Activated CD4-positive, alpha-beta memory T cell treated with anti-CD3 and anti-CD28 coated beads, Interleukin-2, amount 10 ng/mL, durations not matched to agents 7 days and 5 days (primary cell): ENCODE measurements at regions not wholly inside any gene's neighbourhood (a gene's known extent, or its start where the extent isn't known, plus 50 kb on each side); places are given as distances from the start of the nearest gene placed in this dataset.

Experiments used
- CTCF ChIA-PET: fragments of 350-600 bp; sonication (Branson Sonifier 250); formaldehyde crosslinking; loops from one replicate; lab custom pipeline; 2021; ENCODE audit warnings: antibody characterized with exemption, inconsistent platforms; lab: Charles Lee
- POLR2A ChIA-PET: fragments of 350-600 bp; sonication (Branson Sonifier 250); formaldehyde crosslinking; loops from one replicate; lab custom pipeline; 2021; ENCODE audit warnings: antibody characterized with exemption; lab: Charles Lee
- DNase-seq: peaks from one replicate; pipeline ENCODE4 v3.0.0-alpha.2; 2020
- H3K27ac Mint-ChIP-seq: one replicate; pipeline ENCODE4 v1.8.0; 2021; ENCODE audit warnings: mild to moderate bottlenecking, mixed read lengths
- H3K27me3 Mint-ChIP-seq: one replicate; pipeline ENCODE4 v1.8.0; 2021; ENCODE audit warnings: mixed read lengths
- H3K36me3 Mint-ChIP-seq: one replicate; pipeline ENCODE4 v1.8.0; 2021; ENCODE audit warnings: low read depth, mixed read lengths
- H3K4me1 Mint-ChIP-seq: one replicate; pipeline ENCODE4 v1.8.0; 2021; ENCODE audit warnings: mixed read lengths
- H3K4me3 Mint-ChIP-seq: one replicate; pipeline ENCODE4 v1.8.0; 2021; ENCODE audit warnings: mild to moderate bottlenecking, mixed read lengths
- H3K9me3 Mint-ChIP-seq: one replicate; pipeline ENCODE4 v1.8.0; 2021; ENCODE audit warnings: mixed read lengths

- H3K4me1 Mint-ChIP-seq, result no peaks in the 10 kb centered on the region
- ChIA-PET POLR2A (no interaction called here), CTCF (no interaction called here)
- peaks cover 20% of the 10 kb centered on the region for H3K27me3 Mint-ChIP-seq
- no peaks in the 10 kb centered on the region for H3K36me3 Mint-ChIP-seq
- H3K4me3 Mint-ChIP-seq, result no peak overlapping the region
- H3K9me3 Mint-ChIP-seq, result no peaks in the 10 kb centered on the region
- no peak for DNase-seq
- H3K27ac Mint-ChIP-seq, result no peak overlapping the region
These were observed 87.7 kb upstream of the ALX4 start for GRCh38 chr11:44397586-44398178.

GRCh38 chr11:44398266-44399030 is 88.5 kb upstream of the ALX4 start:
- Mint-ChIP-seq H3K27ac (no peak overlapping the region), H3K4me3 (no peak overlapping the region), H3K27me3 (peaks cover 20% of the 10 kb centered on the region), H3K36me3 (no peaks in the 10 kb centered on the region), H3K9me3 (no peaks in the 10 kb centered on the region), H3K4me1 (no peaks in the 10 kb centered on the region)
- ChIA-PET CTCF (no interaction called here), POLR2A (no interaction called here)
- DNase-seq, result no peak

DNA sequence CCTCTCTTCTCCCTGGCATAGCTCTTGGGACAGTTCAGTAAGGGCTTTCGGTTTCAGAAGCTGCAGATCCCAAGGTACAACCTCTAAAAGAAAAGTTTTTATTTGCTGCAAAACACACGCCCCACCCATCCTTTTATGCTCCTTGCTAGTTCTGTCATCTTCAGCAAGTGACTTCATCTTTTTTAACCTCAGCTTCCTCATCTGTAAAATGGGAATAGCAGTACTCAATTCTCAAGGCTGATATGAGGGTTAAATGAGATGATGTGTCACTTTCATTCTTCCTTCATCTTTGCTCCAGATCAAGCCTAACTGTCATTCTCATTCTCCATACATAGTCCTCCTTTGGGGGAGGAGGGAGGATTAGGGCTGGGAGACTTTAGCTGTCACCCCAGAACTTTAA is 90.0 kb upstream of the ALX4 start:
- no peak for DNase-seq
- H3K27me3 Mint-ChIP-seq, result peaks cover 9% of the 10 kb centered on the region
- no peaks in the 10 kb centered on the region for H3K4me1 Mint-ChIP-seq
- no peaks in the 10 kb centered on the region for H3K9me3 Mint-ChIP-seq
- POLR2A ChIA-PET, result no interaction called here
- no peak overlapping the region for H3K4me3 Mint-ChIP-seq
- no peak overlapping the region for H3K27ac Mint-ChIP-seq
- no peaks in the 10 kb centered on the region for H3K36me3 Mint-ChIP-seq
- CTCF ChIA-PET, result no interaction called here

GRCh38 chr11:44400431-44400830 is 90.5 kb upstream of the ALX4 start:
- Mint-ChIP-seq H3K4me3 (no peak overlapping the region), H3K4me1 (no peaks in the 10 kb centered on the region), H3K36me3 (no peaks in the 10 kb centered on the region), H3K27me3 (peaks cover 10% of the 10 kb centered on the region), H3K9me3 (no peaks in the 10 kb centered on the region), H3K27ac (no peak overlapping the region)
- CTCF ChIA-PET, result no interaction called here
- POLR2A ChIA-PET, result no interaction called here
- DNase-seq, result no peak

DNA sequence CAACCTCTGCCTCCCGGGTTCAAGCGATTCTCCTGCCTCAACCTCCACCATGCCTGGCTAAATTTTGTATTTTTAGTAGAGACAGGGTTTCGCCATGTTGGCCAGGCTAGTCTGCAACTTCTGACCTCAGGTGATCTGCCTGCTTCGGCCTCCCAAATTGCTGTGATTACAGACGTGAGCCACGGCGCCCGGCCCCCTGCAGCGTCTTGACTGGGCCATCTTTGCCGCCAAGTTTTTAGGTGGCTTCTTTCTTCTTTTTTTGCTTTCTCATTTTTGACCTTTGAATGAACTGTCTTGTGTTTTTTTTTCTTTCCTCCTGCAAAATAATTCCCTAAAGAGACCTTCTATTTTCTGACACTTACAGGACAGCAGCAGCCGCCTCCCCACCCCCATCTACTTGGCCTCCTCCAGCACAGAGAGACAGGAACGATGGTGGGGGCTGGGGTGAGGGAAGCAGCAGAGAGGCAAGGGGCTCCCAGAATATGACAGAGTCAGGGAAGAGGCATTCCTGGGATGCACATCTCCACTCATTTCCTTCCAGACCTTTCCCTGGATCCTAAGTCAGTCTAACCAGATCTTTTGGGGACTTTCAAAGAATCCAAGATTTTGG is 92.6 kb upstream of the ALX4 start:
- Mint-ChIP-seq H3K4me1 (no peaks in the 10 kb centered on the region), H3K36me3 (no peaks in the 10 kb centered on the region), H3K27ac (no peak overlapping the region), H3K27me3 (peaks cover 8% of the 10 kb centered on the region), H3K9me3 (no peaks in the 10 kb centered on the region), H3K4me3 (no peak overlapping the region)
- CTCF ChIA-PET, result no interaction called here
- DNase-seq, result no peak
- POLR2A ChIA-PET, result no interaction called here

- Mint-ChIP-seq H3K36me3 (no peaks in the 10 kb centered on the region), H3K27ac (no peak overlapping the region), H3K27me3 (peaks cover 11% of the 10 kb centered on the region), H3K9me3 (no peaks in the 10 kb centered on the region), H3K4me1 (no peaks in the 10 kb centered on the region), H3K4me3 (no peak overlapping the region)
- no peak for DNase-seq
- ChIA-PET POLR2A (no interaction called here), CTCF (no interaction called here)
These were observed 93.2 kb upstream of the ALX4 start for GRCh38 chr11:44403176-44403575.

GRCh38 chr11:44403587-44404273 is 93.8 kb upstream of the ALX4 start:
- no peaks in the 10 kb centered on the region for H3K36me3 Mint-ChIP-seq
- no peaks in the 10 kb centered on the region for H3K9me3 Mint-ChIP-seq
- H3K27ac Mint-ChIP-seq, result no peak overlapping the region
- H3K27me3 Mint-ChIP-seq, result peaks cover 14% of the 10 kb centered on the region
- POLR2A ChIA-PET, result no interaction called here
- CTCF ChIA-PET, result no interaction called here
- DNase-seq, result no peak
- no peaks in the 10 kb centered on the region for H3K4me1 Mint-ChIP-seq
- no peak overlapping the region for H3K4me3 Mint-ChIP-seq

GRCh38 chr11:44404301-44404700 is 94.4 kb upstream of the ALX4 start:
- DNase-seq, result no peak
- Mint-ChIP-seq H3K4me1 (no peaks in the 10 kb centered on the region), H3K36me3 (no peaks in the 10 kb centered on the region), H3K9me3 (no peaks in the 10 kb centered on the region), H3K27me3 (peaks cover 14% of the 10 kb centered on the region), H3K27ac (no peak overlapping the region), H3K4me3 (no peak overlapping the region)
- ChIA-PET POLR2A (no interaction called here), CTCF (no interaction called here)

DNA sequence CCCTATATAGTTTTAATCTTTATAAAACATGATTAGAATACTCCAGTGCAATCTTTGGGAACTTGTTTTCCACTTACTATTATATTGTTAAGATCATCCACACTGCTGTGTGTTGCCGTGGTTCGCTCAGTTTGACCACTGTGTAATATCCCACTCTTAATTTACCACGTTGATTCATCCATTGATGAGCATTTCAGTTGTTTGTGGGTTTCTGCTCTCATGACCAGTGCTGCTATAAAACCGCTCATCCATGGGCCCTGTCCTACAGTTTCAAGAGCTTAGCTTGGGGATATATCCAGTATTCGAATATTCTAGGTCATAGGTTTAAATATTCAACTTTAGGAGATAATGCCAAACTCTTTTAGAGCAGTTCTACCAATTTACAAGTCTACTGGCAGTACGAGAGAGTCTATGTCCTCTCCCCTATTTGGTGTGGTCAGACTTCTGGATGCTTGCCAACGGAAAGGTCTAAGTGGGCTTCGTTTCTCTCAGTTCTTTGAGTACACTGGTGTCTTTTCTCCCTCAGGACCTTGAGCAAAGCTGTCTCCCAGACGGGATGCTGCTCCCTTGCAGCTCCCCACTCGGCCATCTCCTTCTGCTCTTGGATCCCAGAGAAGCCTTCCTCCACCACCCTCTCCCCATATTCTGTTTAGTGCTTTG is 94.9 kb upstream of the ALX4 start:
- ChIA-PET CTCF (no interaction called here), POLR2A (no interaction called here)
- Mint-ChIP-seq H3K27ac (no peak overlapping the region), H3K4me1 (no peaks in the 10 kb centered on the region), H3K36me3 (no peaks in the 10 kb centered on the region), H3K27me3 (peaks cover 14% of the 10 kb centered on the region), H3K4me3 (no peak overlapping the region), H3K9me3 (no peaks in the 10 kb centered on the region)
- DNase-seq, result no peak

DNA sequence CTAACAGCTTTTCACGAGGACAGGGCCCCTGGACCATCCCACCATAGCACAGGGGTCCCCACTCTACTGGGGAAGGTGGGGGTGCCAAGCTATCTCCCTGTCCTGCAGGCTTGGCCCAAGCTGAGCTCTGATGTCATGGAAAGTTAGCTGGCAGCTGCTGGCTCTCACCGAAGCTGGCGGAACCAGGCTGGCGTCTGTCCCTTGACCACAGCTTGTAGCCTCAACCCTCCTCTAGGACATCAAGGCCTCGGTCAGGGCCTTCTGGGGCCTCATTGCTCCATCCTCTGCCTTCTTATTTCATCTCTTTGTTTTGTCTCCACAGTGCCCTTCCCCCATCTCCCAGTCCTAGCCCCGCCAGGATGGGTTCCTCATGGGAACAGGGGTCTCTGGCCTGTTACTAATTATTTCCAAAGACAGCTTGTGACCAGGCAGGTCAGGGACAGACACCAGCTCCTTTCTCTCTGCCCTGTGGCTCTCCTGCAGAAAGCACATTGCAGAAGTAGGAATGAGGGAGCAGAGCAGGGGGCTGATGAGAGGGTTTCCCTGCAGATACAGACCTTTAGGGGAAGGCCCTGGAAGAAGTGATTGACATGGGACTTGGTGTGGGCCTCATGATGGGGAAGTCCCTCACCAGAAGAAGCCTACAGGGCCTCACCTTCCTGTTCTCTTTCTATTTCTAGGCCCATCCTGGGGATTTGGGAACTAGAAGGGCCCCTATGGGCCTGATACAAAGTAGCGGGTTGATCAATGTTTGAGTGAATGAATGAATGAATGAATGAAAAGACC is 97.5 kb upstream of the ALX4 start:
- CTCF ChIA-PET, result interaction anchor here (1.9 kb wide), 1 partner anchor 10 kb away, joined by 4 read pairs; no protein-coding TSS in a partner anchor
- Mint-ChIP-seq H3K9me3 (no peaks in the 10 kb centered on the region), H3K4me1 (no peaks in the 10 kb centered on the region), H3K4me3 (no peak overlapping the region), H3K36me3 (no peaks in the 10 kb centered on the region), H3K27me3 (peaks cover 29% of the 10 kb centered on the region), H3K27ac (no peak overlapping the region)
- no peak for DNase-seq
- POLR2A ChIA-PET, result no interaction called here

DNA sequence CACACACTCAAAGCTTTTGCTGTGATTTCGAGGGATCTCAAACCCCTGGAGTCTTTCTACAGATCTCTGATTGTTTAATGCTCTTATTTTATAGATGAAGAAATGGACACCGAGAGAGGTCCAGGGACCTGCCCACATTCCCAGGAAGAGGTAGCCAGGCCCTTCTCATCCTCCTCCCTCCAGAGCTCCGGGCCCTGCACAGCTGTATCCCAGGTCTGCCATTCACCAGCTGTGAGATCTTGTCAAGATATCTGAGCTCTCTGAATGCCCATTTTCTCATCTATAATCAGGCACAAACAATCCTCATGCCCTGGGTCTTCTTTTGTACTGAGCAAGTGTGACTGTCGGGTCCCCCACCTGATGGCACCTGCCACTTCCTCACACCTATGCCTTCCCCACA is 98.2 kb upstream of the ALX4 start:
- H3K36me3 Mint-ChIP-seq, result no peaks in the 10 kb centered on the region
- H3K4me1 Mint-ChIP-seq, result no peaks in the 10 kb centered on the region
- CTCF ChIA-PET, result no interaction called here
- DNase-seq, result no peak
- H3K27me3 Mint-ChIP-seq, result peaks cover 31% of the 10 kb centered on the region
- no peak overlapping the region for H3K4me3 Mint-ChIP-seq
- H3K9me3 Mint-ChIP-seq, result no peaks in the 10 kb centered on the region
- H3K27ac Mint-ChIP-seq, result no peak overlapping the region
- POLR2A ChIA-PET, result no interaction called here

GRCh38 chr11:44408711-44409470 is 99.0 kb upstream of the ALX4 start:
- Mint-ChIP-seq H3K27me3 (peaks cover 31% of the 10 kb centered on the region), H3K4me3 (no peak overlapping the region), H3K9me3 (no peaks in the 10 kb centered on the region), H3K36me3 (no peaks in the 10 kb centered on the region), H3K27ac (no peak overlapping the region), H3K4me1 (no peaks in the 10 kb centered on the region)
- no peak for DNase-seq
- ChIA-PET CTCF (no interaction called here), POLR2A (no interaction called here)
